Fibroblast of skin of left biceps (primary cell): ENCODE measurements at regions not wholly inside any gene's neighbourhood (a gene's known extent, or its start where the extent isn't known, plus 50 kb on each side); places are given as distances from the start of the nearest gene placed in this dataset.

ENCODE experiments used
- DNase-seq, 2 experiments: peaks; one replicate each; pipeline ENCODE4 v3.0.0-alpha.2; 2013; ENCODE audit warnings: low read depth in 2 of 2

- DNase-seq = no peak
Observed at GRCh38 chrX:109312757-109313156, 169.1 kb downstream of the GUCY2F start.

- DNase-seq = no peak
Observed at GRCh38 chrX:109310031-109310430, 171.9 kb downstream of the GUCY2F start.

- no peak for DNase-seq
Observed at GRCh38 chrX:109301177-109301576, 180.7 kb downstream of the GUCY2F start.

GRCh38 chrX:109300415-109300814 lies 181.5 kb downstream of the GUCY2F start:
- no peak for DNase-seq

- peak; percentile 1 to 3 for DNase-seq
Observed at GRCh38 chrX:109299091-109299490, 182.8 kb downstream of the GUCY2F start.

- peak in 1 of 2 experiments; percentile 2 for DNase-seq
Observed at GRCh38 chrX:109294097-109294814, 187.6 kb downstream of the GUCY2F start.

GRCh38 chrX:109283870-109284269 lies 198.0 kb downstream of the GUCY2F start:
- DNase-seq = no peak

- DNase-seq = no peak
Observed at GRCh38 chrX:109281483-109282275, 200.2 kb downstream of the GUCY2F start.

GRCh38 chrX:109274806-109275205 lies 207.1 kb downstream of the GUCY2F start:
- DNase-seq = no peak

- no peak for DNase-seq
Observed at GRCh38 chrX:109270580-109271484, 211.1 kb downstream of the GUCY2F start.

- no peak for DNase-seq
Observed at GRCh38 chrX:109268340-109268739, 213.5 kb downstream of the GUCY2F start.

- no peak for DNase-seq
Observed at GRCh38 chrX:109266034-109266433, 215.9 kb downstream of the GUCY2F start.

- no peak for DNase-seq
Observed at GRCh38 chrX:109264878-109265277, 217.0 kb downstream of the GUCY2F start.

GRCh38 chrX:109261279-109261678 lies 220.6 kb downstream of the GUCY2F start:
- DNase-seq = no peak

- no peak for DNase-seq
Observed at GRCh38 chrX:109252789-109253188, 229.1 kb downstream of the GUCY2F start.

- DNase-seq = no peak
Observed at GRCh38 chrX:109218761-109219160, 263.1 kb downstream of the GUCY2F start.

GRCh38 chrX:109199726-109200125 lies 282.2 kb downstream of the GUCY2F start:
- DNase-seq = peak; percentile 3 to 8

- DNase-seq = no peak
Observed at GRCh38 chrX:109190542-109190941, 291.3 kb downstream of the GUCY2F start.

GRCh38 chrX:109187473-109188168 lies 294.3 kb downstream of the GUCY2F start:
- DNase-seq = no peak

- no peak for DNase-seq
Observed at GRCh38 chrX:109186939-109187338, 294.9 kb downstream of the GUCY2F start.

- DNase-seq = no peak
Observed at GRCh38 chrX:109184506-109185139, 297.3 kb downstream of the GUCY2F start.
